ENCODE measurements at regions not wholly inside any gene's neighbourhood (a gene's known extent, or its start where the extent isn't known, plus 50 kb on each side); places are given as distances from the start of the nearest gene placed in this dataset.

DNA sequence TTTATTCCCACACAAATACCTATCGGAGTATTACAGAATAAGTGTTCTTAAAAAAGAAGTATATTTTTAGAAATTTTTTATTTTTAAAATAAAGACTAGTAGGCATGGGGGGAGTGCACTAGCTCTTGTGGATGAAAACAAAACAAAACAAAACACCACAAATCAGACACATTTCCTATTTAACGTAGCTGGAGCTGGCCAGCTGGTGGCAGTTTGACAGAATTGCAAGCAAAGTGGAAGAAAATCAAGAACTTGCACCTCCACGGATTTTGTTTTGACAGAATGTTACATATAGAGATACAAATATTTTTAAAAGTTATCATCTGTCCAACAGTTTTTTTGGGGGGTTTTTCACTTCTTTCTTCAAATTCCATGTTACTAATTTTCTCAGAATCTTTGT is 63.6 kb upstream of the SNRPB2 start:
- Histone ChIP-seq H3K27ac (no peak overlapping the region), H3K4me1 (no peaks in the 10 kb centered on the region), H3K9me3 (no peaks in the 10 kb centered on the region), H3K27me3 (ENCODE audit: low read depth) (no peaks in the 10 kb centered on the region), H3K36me3 (no peaks in the 10 kb centered on the region), H3K4me3 (no peak overlapping the region)
- intact Hi-C loops (cut with DNase I): no loop called here
- DNase-seq: no peak
- TF ChIP-seq CTCF (IDR thresholded peaks at IDR 0.05): no peak
- ATAC-seq: no peak

DNA sequence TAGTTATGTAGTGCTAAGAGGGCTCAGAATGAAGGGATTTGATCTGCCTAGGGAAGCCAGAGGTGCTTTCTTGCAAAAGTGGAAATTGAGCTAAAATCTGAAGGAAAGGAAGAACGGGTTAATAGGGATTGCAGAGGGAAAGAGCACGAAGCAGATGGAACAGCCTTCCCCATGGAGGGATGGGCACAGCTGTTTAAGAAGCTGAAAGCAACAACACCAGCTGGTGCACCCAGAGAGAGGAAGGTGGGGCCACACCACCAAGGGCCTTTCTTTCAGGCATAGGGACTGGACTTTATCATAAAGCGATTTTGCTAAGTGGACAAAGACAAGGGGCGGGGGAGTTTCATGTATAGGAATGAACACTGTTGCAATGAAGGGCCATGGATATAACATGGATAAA is 65.8 kb upstream of the SNRPB2 start:
- DNase-seq: no peak
- no peaks in the 10 kb centered on the region for H3K36me3 ChIP-seq
- no peak for TF ChIP-seq CTCF (IDR thresholded peaks at IDR 0.05)
- H3K4me1 ChIP-seq: no peaks in the 10 kb centered on the region
- no peak overlapping the region for H3K4me3 ChIP-seq
- peaks cover 6% of the 10 kb centered on the region for H3K27me3 ChIP-seq (ENCODE audit: low read depth)
- intact Hi-C loops (cut with DNase I): no loop called here
- ATAC-seq: no peak
- no peak overlapping the region for H3K27ac ChIP-seq
- no peaks in the 10 kb centered on the region for H3K9me3 ChIP-seq

- H3K27me3 ChIP-seq (ENCODE audit: low read depth): peaks cover 10% of the 10 kb centered on the region
- no peaks in the 10 kb centered on the region for H3K36me3 ChIP-seq
- no peak overlapping the region for H3K4me3 ChIP-seq
- H3K27ac ChIP-seq: no peak overlapping the region
- no peak for TF ChIP-seq CTCF (IDR thresholded peaks at IDR 0.05)
- no peaks in the 10 kb centered on the region for H3K4me1 ChIP-seq
- ATAC-seq: no peak
- intact Hi-C loops (cut with DNase I): no loop called here
- peaks cover 4% of the 10 kb centered on the region for H3K9me3 ChIP-seq
- DNase-seq: no peak
Observed at GRCh38 chr20:16662467-16662866, 67.4 kb upstream of the SNRPB2 start.

GRCh38 chr20:16661756-16662155 is 68.1 kb upstream of the SNRPB2 start:
- ATAC-seq: no peak

GRCh38 chr20:16654858-16655535 is 74.8 kb upstream of the SNRPB2 start:
- H3K4me1 ChIP-seq: no peaks in the 10 kb centered on the region
- H3K4me3 ChIP-seq: no peak overlapping the region
- intact Hi-C loops (cut with DNase I): no loop called here
- H3K27me3 ChIP-seq (ENCODE audit: low read depth): peaks cover 10% of the 10 kb centered on the region
- H3K27ac ChIP-seq: no peak overlapping the region
- ATAC-seq (peak in 1 of 2 donors; percentile 37), DNase-seq (no peak)
- no peak for TF ChIP-seq CTCF (IDR thresholded peaks at IDR 0.05)
- no peaks in the 10 kb centered on the region for H3K36me3 ChIP-seq
- H3K9me3 ChIP-seq: peaks cover 4% of the 10 kb centered on the region

More at GRCh38 chr20:16661756-16662155, 68.1 kb upstream of the SNRPB2 start:
- H3K9me3 ChIP-seq: peaks cover 4% of the 10 kb centered on the region
- intact Hi-C loops (cut with DNase I): no loop called here
- H3K4me1 ChIP-seq: no peaks in the 10 kb centered on the region
- H3K27me3 ChIP-seq (ENCODE audit: low read depth): peaks cover 12% of the 10 kb centered on the region
- TF ChIP-seq CTCF (IDR thresholded peaks at IDR 0.05): no peak
- no peak for DNase-seq
- no peaks in the 10 kb centered on the region for H3K36me3 ChIP-seq
- no peak overlapping the region for H3K27ac ChIP-seq
- no peak overlapping the region for H3K4me3 ChIP-seq

Measured in lower lobe of right lung (tissue), 2 donors.